ENCODE measurements at regions not wholly inside any gene's neighbourhood (a gene's known extent, or its start where the extent isn't known, plus 50 kb on each side); places are given as distances from the start of the nearest gene placed in this dataset.
A peak's percentile ranks its signal among the peaks of the same experiment; 100 is the strongest.

- DNase-seq, result no peak
Observed at GRCh38 chr18:40019797-40020392, 1935.1 kb upstream of the PIK3C3 start.

GRCh38 chr18:40018266-40018665 lies 1936.8 kb upstream of the PIK3C3 start:
- DNase-seq, result no peak

- DNase-seq, result no peak
Observed at GRCh38 chr18:40017021-40017420, 1938.0 kb upstream of the PIK3C3 start.

- DNase-seq, result no peak
Observed at GRCh38 chr18:40016405-40016804, 1938.6 kb upstream of the PIK3C3 start.

- no peak for DNase-seq
Observed at GRCh38 chr18:40013001-40013609, 1941.9 kb upstream of the PIK3C3 start.

- DNase-seq, result no peak
Observed at GRCh38 chr18:40011201-40011600, 1943.8 kb upstream of the PIK3C3 start.

GRCh38 chr18:40006634-40007033 lies 1948.4 kb upstream of the PIK3C3 start:
- DNase-seq, result no peak

GRCh38 chr18:40004246-40004645 lies 1950.8 kb upstream of the PIK3C3 start:
- DNase-seq, result no peak

- DNase-seq, result no peak
Observed at GRCh38 chr18:39998317-39998716, 1956.7 kb upstream of the PIK3C3 start.

GRCh38 chr18:39994498-39994897 lies 1960.5 kb upstream of the PIK3C3 start:
- no peak for DNase-seq

- no peak for DNase-seq
Observed at GRCh38 chr18:39991696-39992265, 1963.3 kb upstream of the PIK3C3 start.

- no peak for DNase-seq
Observed at GRCh38 chr18:39990540-39990939, 1964.5 kb upstream of the PIK3C3 start.

GRCh38 chr18:39976771-39977170 lies 1978.3 kb upstream of the PIK3C3 start:
- no peak for DNase-seq

GRCh38 chr18:39972521-39972920 lies 1982.5 kb upstream of the PIK3C3 start:
- no peak for DNase-seq

- DNase-seq, result no peak
Observed at GRCh38 chr18:39969803-39970494, 1985.1 kb upstream of the PIK3C3 start.

GRCh38 chr18:39966275-39966674 lies 1988.8 kb upstream of the PIK3C3 start:
- DNase-seq, result no peak

- DNase-seq, result no peak
Observed at GRCh38 chr18:39962546-39962945, 1992.5 kb upstream of the PIK3C3 start.

- DNase-seq, result no peak
Observed at GRCh38 chr18:39960550-39960949, 1994.5 kb upstream of the PIK3C3 start.

GRCh38 chr18:39959839-39960238 lies 1995.2 kb upstream of the PIK3C3 start:
- no peak for DNase-seq

GRCh38 chr18:39958876-39959275 lies 1996.2 kb upstream of the PIK3C3 start:
- DNase-seq, result no peak

GRCh38 chr18:39952816-39953215 lies 2002.2 kb upstream of the PIK3C3 start:
- no peak for DNase-seq

GRCh38 chr18:39951142-39951720 lies 2003.8 kb upstream of the PIK3C3 start:
- DNase-seq, result no peak

- DNase-seq, result peak; percentile 8
Observed at GRCh38 chr18:39946623-39947061, 2008.4 kb upstream of the PIK3C3 start.

Data from hindlimb muscle (tissue), 1 donor.